GM12891 (cell line): ENCODE measurements at regions not wholly inside any gene's neighbourhood (a gene's known extent, or its start where the extent isn't known, plus 50 kb on each side); places are given as distances from the start of the nearest gene placed in this dataset.
"Not testable (repeated sequence)": the region's sequence is repeated elsewhere in the genome, so short reads cannot be mapped to it uniquely, and the experiment has no call there.

Source experiments
- DNase-seq: peaks from one replicate; pipeline ENCODE4 v3.0.0; 2011; ENCODE audit warnings: low spot score; ENCODE audit not compliant: insufficient read length
- FAIRE-seq: peaks from 2 replicates; lab custom pipeline; 2011; peaks lifted over from hg19 to GRCh38; lab: Jason Lieb, UNC
- PAX5 ChIP-seq: IDR thresholded peaks from 2 replicates; pipeline ENCODE4 v1.6.1; 2011; ENCODE audit warnings: low read length, moderate library complexity, mild to moderate bottlenecking; ENCODE audit not compliant: insufficient read depth, severe bottlenecking
- POLR2A ChIP-seq: IDR thresholded peaks from 2 replicates; pipeline ENCODE4 v1.6.1; 2011; ENCODE audit warnings: low read depth, low read length, control low read depth
- POLR2AphosphoS5 ChIP-seq: IDR thresholded peaks from 2 replicates; pipeline ENCODE4 v1.6.1; 2011; ENCODE audit warnings: low read depth, low read length, control low read depth
- POU2F2 ChIP-seq: IDR thresholded peaks from 2 replicates; pipeline ENCODE4 v1.6.1; 2011; ENCODE audit warnings: low read depth, mild to moderate bottlenecking, control low read depth, low read length, moderate library complexity
- SPI1 ChIP-seq: IDR thresholded peaks from 2 replicates; pipeline ENCODE4 v1.6.1; 2011; ENCODE audit warnings: low read depth, low read length, control low read depth
- TAF1 ChIP-seq: IDR thresholded peaks from 2 replicates; pipeline ENCODE4 v1.6.1; 2011; ENCODE audit warnings: low read depth, low read length, control low read depth

- no peak for FAIRE-seq
- TF ChIP-seq PAX5 (no peak), POLR2A (no peak), TAF1 (no peak), POLR2AphosphoS5 (no peak), POU2F2 (no peak), SPI1 (no peak)
- no peak for DNase-seq
Observed at GRCh38 chr20:24418731-24419130, 50.7 kb upstream of the SYNDIG1 start.

- DNase-seq (no peak), FAIRE-seq (no peak)
- TF ChIP-seq TAF1 (no peak), POLR2AphosphoS5 (no peak), PAX5 (no peak), POLR2A (no peak), SPI1 (no peak), POU2F2 (no peak)
Observed at GRCh38 chr20:24417485-24417884, 51.9 kb upstream of the SYNDIG1 start.

GRCh38 chr20:24415444-24415843 is 54.0 kb upstream of the SYNDIG1 start:
- DNase-seq, FAIRE-seq: not testable (repeated sequence)

- no peak for TF ChIP-seq POLR2AphosphoS5
- no peak for TF ChIP-seq SPI1
- TF ChIP-seq POLR2A: no peak
- no peak for FAIRE-seq
- no peak for DNase-seq
Observed at GRCh38 chr20:24411834-24412216, 57.6 kb upstream of the SYNDIG1 start.

GRCh38 chr20:24411003-24411833 is 58.2 kb upstream of the SYNDIG1 start:
- FAIRE-seq (no peak), DNase-seq (no peak)

GRCh38 chr20:24407151-24407550 is 62.3 kb upstream of the SYNDIG1 start:
- FAIRE-seq: no peak
- TF ChIP-seq POU2F2: no peak
- no peak for DNase-seq

More at GRCh38 chr20:24411003-24411833, 58.2 kb upstream of the SYNDIG1 start:
- no peak for TF ChIP-seq POLR2AphosphoS5
- no peak for TF ChIP-seq PAX5
- TF ChIP-seq SPI1: no peak
- TF ChIP-seq TAF1: no peak
- TF ChIP-seq POLR2A: no peak
- no peak for TF ChIP-seq POU2F2

- no peak for FAIRE-seq
- no peak for DNase-seq
- TF ChIP-seq PAX5 (no peak), TAF1 (no peak), POU2F2 (no peak), SPI1 (no peak), POLR2A (no peak), POLR2AphosphoS5 (no peak)
Observed at GRCh38 chr20:24406750-24407149, 62.7 kb upstream of the SYNDIG1 start.

GRCh38 chr20:24406251-24406650 is 63.2 kb upstream of the SYNDIG1 start:
- TF ChIP-seq POU2F2: no peak
- TF ChIP-seq POLR2A: no peak
- TF ChIP-seq PAX5: no peak
- TF ChIP-seq POLR2AphosphoS5: no peak
- TF ChIP-seq TAF1: no peak
- FAIRE-seq: no peak
- no peak for DNase-seq

- no peak for TF ChIP-seq POLR2AphosphoS5
- TF ChIP-seq POU2F2: no peak
- no peak for TF ChIP-seq PAX5
- no peak for TF ChIP-seq POLR2A
- TF ChIP-seq TAF1: no peak
- no peak for TF ChIP-seq SPI1
- no peak for DNase-seq
- FAIRE-seq: no peak
Observed at GRCh38 chr20:24405810-24406209, 63.6 kb upstream of the SYNDIG1 start.

GRCh38 chr20:24403406-24403805 is 66.0 kb upstream of the SYNDIG1 start:
- FAIRE-seq: no peak
- no peak for DNase-seq
- no peak for TF ChIP-seq TAF1
- no peak for TF ChIP-seq SPI1
- TF ChIP-seq PAX5: no peak
- TF ChIP-seq POU2F2: no peak
- TF ChIP-seq POLR2A: no peak
- no peak for TF ChIP-seq POLR2AphosphoS5

GRCh38 chr20:24402188-24402587 is 67.2 kb upstream of the SYNDIG1 start:
- FAIRE-seq (no peak), DNase-seq (no peak)
- no peak for TF ChIP-seq POU2F2
- TF ChIP-seq SPI1: no peak
- TF ChIP-seq POLR2AphosphoS5: no peak
- TF ChIP-seq POLR2A: no peak
- no peak for TF ChIP-seq PAX5
- TF ChIP-seq TAF1: no peak
